ES-I3 (cell line): ENCODE measurements at regions not wholly inside any gene's neighbourhood (a gene's known extent, or its start where the extent isn't known, plus 50 kb on each side); places are given as distances from the start of the nearest gene placed in this dataset.
"Not testable (repeated sequence)": the region's sequence is repeated elsewhere in the genome, so short reads cannot be mapped to it uniquely, and the experiment has no call there.

Experiments
- H3K36me3 ChIP-seq: 2 replicates; pipeline ENCODE4 v1.6.1; 2013; ENCODE audit warnings: mild to moderate bottlenecking, low read length, control low read depth, moderate library complexity; ENCODE audit not compliant: insufficient read depth
- H3K4me1 ChIP-seq: 2 replicates; pipeline ENCODE4 v1.6.1; 2013; ENCODE audit warnings: mild to moderate bottlenecking, control low read depth, low read length; ENCODE audit not compliant: insufficient read depth
- H3K9ac ChIP-seq: 2 replicates; pipeline ENCODE4 v1.6.1; 2013; ENCODE audit warnings: low read depth, mild to moderate bottlenecking, low read length, moderate library complexity
- H3K9me3 ChIP-seq: 2 replicates; pipeline ENCODE4 v1.6.1; 2013; ENCODE audit warnings: mild to moderate bottlenecking, low read length, moderate library complexity; ENCODE audit not compliant: control insufficient read depth, insufficient read depth

- Histone ChIP-seq H3K9ac (no peak overlapping the region), H3K36me3 (no peaks in the 10 kb centered on the region), H3K4me1 (peaks cover 5% of the 10 kb centered on the region; the same call in 1 of the 2 replicates), H3K9me3 (no peaks in the 10 kb centered on the region)
Measured at GRCh38 chr2:122074201-122074600, 318.8 kb downstream of the TSN start.

GRCh38 chr2:122075381-122075780 lies 319.9 kb downstream of the TSN start:
- H3K4me1 ChIP-seq, result peaks cover 2% of the 10 kb centered on the region; the same call in 1 of the 2 replicates
- no peak overlapping the region for H3K9ac ChIP-seq
- H3K36me3 ChIP-seq, result no peaks in the 10 kb centered on the region
- no peaks in the 10 kb centered on the region for H3K9me3 ChIP-seq

- no peaks in the 10 kb centered on the region for H3K9me3 ChIP-seq
- H3K36me3 ChIP-seq, result no peaks in the 10 kb centered on the region
- peaks cover 5% of the 10 kb centered on the region; the same call in 1 of the 2 replicates for H3K4me1 ChIP-seq
- no peak overlapping the region for H3K9ac ChIP-seq
Measured at GRCh38 chr2:122077114-122077513, 321.7 kb downstream of the TSN start.

GRCh38 chr2:122077771-122078170 lies 322.3 kb downstream of the TSN start:
- H3K9me3 ChIP-seq, result no peaks in the 10 kb centered on the region
- H3K9ac ChIP-seq, result no peak overlapping the region
- H3K4me1 ChIP-seq, result peaks cover 5% of the 10 kb centered on the region; the same call in 1 of the 2 replicates
- no peaks in the 10 kb centered on the region for H3K36me3 ChIP-seq

GRCh38 chr2:122078451-122078850 lies 323.0 kb downstream of the TSN start:
- H3K4me1 ChIP-seq, result peaks cover 5% of the 10 kb centered on the region; the same call in 1 of the 2 replicates
- no peak overlapping the region for H3K9ac ChIP-seq
- no peaks in the 10 kb centered on the region for H3K36me3 ChIP-seq
- no peaks in the 10 kb centered on the region for H3K9me3 ChIP-seq

- H3K4me1 ChIP-seq, result peaks cover 5% of the 10 kb centered on the region; the same call in 1 of the 2 replicates
- H3K36me3 ChIP-seq, result no peaks in the 10 kb centered on the region
- H3K9ac ChIP-seq, result no peak overlapping the region
- H3K9me3 ChIP-seq, result no peaks in the 10 kb centered on the region
Measured at GRCh38 chr2:122079844-122080243, 324.4 kb downstream of the TSN start.

- no peaks in the 10 kb centered on the region for H3K9me3 ChIP-seq
- no peaks in the 10 kb centered on the region for H3K36me3 ChIP-seq
- H3K9ac ChIP-seq, result no peak overlapping the region
- peaks cover 5% of the 10 kb centered on the region; the same call in 1 of the 2 replicates for H3K4me1 ChIP-seq
Measured at GRCh38 chr2:122080316-122080715, 324.9 kb downstream of the TSN start.

- peaks cover 5% of the 10 kb centered on the region; the same call in 1 of the 2 replicates for H3K4me1 ChIP-seq
- no peaks in the 10 kb centered on the region for H3K9me3 ChIP-seq
- H3K36me3 ChIP-seq, result no peaks in the 10 kb centered on the region
- H3K9ac ChIP-seq, result no peak overlapping the region
Measured at GRCh38 chr2:122080871-122081270, 325.4 kb downstream of the TSN start.

- Histone ChIP-seq H3K4me1 (peaks cover 5% of the 10 kb centered on the region; the same call in 1 of the 2 replicates), H3K9ac (no peak overlapping the region), H3K36me3 (no peaks in the 10 kb centered on the region), H3K9me3 (no peaks in the 10 kb centered on the region)
Measured at GRCh38 chr2:122081751-122082150, 326.3 kb downstream of the TSN start.

- Histone ChIP-seq H3K36me3 (no peaks in the 10 kb centered on the region), H3K9me3 (no peaks in the 10 kb centered on the region), H3K9ac (no peak overlapping the region), H3K4me1 (peaks cover 5% of the 10 kb centered on the region; the same call in 1 of the 2 replicates)
Measured at GRCh38 chr2:122083256-122084048, 328.0 kb downstream of the TSN start.

GRCh38 chr2:122085672-122086071 lies 330.2 kb downstream of the TSN start:
- not testable (repeated sequence) for H3K36me3 ChIP-seq, H3K9ac ChIP-seq, H3K9me3 ChIP-seq, H3K4me1 ChIP-seq

- no peaks in the 10 kb centered on the region for H3K4me1 ChIP-seq
Measured at GRCh38 chr2:122094557-122094956, 339.1 kb downstream of the TSN start.

GRCh38 chr2:122096761-122097160 lies 341.3 kb downstream of the TSN start:
- Histone ChIP-seq H3K4me1 (peaks cover 14% of the 10 kb centered on the region), H3K9ac (no peak overlapping the region), H3K36me3 (no peaks in the 10 kb centered on the region), H3K9me3 (no peaks in the 10 kb centered on the region)

More at GRCh38 chr2:122094557-122094956, 339.1 kb downstream of the TSN start:
- Histone ChIP-seq H3K36me3 (no peaks in the 10 kb centered on the region), H3K9ac (no peak overlapping the region), H3K9me3 (no peaks in the 10 kb centered on the region)

- peaks cover 14% of the 10 kb centered on the region for H3K4me1 ChIP-seq
- no peak overlapping the region for H3K9ac ChIP-seq
- H3K9me3 ChIP-seq, result no peaks in the 10 kb centered on the region
- no peaks in the 10 kb centered on the region for H3K36me3 ChIP-seq
Measured at GRCh38 chr2:122098306-122098705, 342.9 kb downstream of the TSN start.

- no peak overlapping the region for H3K9ac ChIP-seq
- peaks cover 14% of the 10 kb centered on the region for H3K4me1 ChIP-seq
- no peaks in the 10 kb centered on the region for H3K36me3 ChIP-seq
- H3K9me3 ChIP-seq, result no peaks in the 10 kb centered on the region; the same call in 1 of the 2 replicates
Measured at GRCh38 chr2:122100346-122100745, 344.9 kb downstream of the TSN start.
